ENCODE measurements at regions not wholly inside any gene's neighbourhood (a gene's known extent, or its start where the extent isn't known, plus 50 kb on each side); places are given as distances from the start of the nearest gene placed in this dataset.

DNA sequence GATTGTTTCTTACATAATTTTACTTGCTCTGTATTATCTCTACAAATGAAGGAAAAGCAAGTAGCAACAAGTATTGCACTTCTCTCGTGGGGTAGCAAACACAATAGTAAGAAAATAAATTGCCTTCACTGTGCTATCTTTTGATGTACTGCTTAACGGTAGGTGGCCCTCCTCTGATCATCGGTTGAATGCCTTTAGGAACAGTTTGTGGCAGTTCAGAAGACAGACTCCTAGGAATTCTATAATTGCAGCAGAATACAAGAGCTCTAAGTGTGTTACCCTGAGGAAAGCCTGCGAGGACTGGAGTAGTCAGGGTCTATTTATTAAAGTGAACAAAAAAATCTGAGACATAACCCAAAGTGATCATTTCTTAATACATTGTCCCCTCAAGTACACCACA, 1135.9 kb downstream of the KCNT2 start (continued):
- TF ChIP-seq, protein P1, sequence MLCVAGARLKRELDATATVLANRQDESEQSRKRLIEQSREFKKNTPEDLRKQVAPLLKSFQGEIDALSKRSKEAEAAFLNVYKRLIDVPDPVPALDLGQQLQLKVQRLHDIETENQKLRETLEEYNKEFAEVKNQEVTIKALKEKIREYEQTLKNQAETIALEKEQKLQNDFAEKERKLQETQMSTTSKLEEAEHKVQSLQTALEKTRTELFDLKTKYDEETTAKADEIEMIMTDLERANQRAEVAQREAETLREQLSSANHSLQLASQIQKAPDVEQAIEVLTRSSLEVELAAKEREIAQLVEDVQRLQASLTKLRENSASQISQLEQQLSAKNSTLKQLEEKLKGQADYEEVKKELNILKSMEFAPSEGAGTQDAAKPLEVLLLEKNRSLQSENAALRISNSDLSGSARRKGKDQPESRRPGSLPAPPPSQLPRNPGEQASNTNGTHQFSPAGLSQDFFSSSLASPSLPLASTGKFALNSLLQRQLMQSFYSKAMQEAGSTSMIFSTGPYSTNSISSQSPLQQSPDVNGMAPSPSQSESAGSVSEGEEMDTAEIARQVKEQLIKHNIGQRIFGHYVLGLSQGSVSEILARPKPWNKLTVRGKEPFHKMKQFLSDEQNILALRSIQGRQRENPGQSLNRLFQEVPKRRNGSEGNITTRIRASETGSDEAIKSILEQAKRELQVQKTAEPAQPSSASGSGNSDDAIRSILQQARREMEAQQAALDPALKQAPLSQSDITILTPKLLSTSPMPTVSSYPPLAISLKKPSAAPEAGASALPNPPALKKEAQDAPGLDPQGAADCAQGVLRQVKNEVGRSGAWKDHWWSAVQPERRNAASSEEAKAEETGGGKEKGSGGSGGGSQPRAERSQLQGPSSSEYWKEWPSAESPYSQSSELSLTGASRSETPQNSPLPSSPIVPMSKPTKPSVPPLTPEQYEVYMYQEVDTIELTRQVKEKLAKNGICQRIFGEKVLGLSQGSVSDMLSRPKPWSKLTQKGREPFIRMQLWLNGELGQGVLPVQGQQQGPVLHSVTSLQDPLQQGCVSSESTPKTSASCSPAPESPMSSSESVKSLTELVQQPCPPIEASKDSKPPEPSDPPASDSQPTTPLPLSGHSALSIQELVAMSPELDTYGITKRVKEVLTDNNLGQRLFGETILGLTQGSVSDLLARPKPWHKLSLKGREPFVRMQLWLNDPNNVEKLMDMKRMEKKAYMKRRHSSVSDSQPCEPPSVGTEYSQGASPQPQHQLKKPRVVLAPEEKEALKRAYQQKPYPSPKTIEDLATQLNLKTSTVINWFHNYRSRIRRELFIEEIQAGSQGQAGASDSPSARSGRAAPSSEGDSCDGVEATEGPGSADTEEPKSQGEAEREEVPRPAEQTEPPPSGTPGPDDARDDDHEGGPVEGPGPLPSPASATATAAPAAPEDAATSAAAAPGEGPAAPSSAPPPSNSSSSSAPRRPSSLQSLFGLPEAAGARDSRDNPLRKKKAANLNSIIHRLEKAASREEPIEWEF (IDR thresholded peaks at IDR 0.05; ENCODE audit: insufficient replicate concordance, low read depth, low read length): no peak
- TF ChIP-seq KLF5 (IDR thresholded peaks at IDR 0.05; ENCODE audit: partially characterized antibody) (no peak), SREBF1 (IDR thresholded peaks at IDR 0.05; ENCODE audit: low read length) (no peak), TCF7 (IDR thresholded peaks at IDR 0.05; ENCODE audit: borderline replicate concordance) (no peak), IKZF2 (IDR thresholded peaks at IDR 0.05) (no peak), SMC3 (IDR thresholded peaks at IDR 0.05; ENCODE audit: borderline replicate concordance, low read length) (no peak), CEBPB (IDR thresholded peaks at IDR 0.05; ENCODE audit: borderline replicate concordance in 1 of 2, low read depth in 2 of 2, low read length in 2 of 2) (no peak)
- TF ChIP-seq, protein P2, sequence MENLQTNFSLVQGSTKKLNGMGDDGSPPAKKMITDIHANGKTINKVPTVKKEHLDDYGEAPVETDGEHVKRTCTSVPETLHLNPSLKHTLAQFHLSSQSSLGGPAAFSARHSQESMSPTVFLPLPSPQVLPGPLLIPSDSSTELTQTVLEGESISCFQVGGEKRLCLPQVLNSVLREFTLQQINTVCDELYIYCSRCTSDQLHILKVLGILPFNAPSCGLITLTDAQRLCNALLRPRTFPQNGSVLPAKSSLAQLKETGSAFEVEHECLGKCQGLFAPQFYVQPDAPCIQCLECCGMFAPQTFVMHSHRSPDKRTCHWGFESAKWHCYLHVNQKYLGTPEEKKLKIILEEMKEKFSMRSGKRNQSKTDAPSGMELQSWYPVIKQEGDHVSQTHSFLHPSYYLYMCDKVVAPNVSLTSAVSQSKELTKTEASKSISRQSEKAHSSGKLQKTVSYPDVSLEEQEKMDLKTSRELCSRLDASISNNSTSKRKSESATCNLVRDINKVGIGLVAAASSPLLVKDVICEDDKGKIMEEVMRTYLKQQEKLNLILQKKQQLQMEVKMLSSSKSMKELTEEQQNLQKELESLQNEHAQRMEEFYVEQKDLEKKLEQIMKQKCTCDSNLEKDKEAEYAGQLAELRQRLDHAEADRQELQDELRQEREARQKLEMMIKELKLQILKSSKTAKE (IDR thresholded peaks at IDR 0.05; ENCODE audit: low read depth, poor library complexity, severe bottlenecking): no peak
- TF ChIP-seq, protein P3, sequence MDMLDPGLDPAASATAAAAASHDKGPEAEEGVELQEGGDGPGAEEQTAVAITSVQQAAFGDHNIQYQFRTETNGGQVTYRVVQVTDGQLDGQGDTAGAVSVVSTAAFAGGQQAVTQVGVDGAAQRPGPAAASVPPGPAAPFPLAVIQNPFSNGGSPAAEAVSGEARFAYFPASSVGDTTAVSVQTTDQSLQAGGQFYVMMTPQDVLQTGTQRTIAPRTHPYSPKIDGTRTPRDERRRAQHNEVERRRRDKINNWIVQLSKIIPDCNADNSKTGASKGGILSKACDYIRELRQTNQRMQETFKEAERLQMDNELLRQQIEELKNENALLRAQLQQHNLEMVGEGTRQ (IDR thresholded peaks at IDR 0.05; ENCODE audit: borderline replicate concordance, low read depth, low read length): no peak
